Jurkat, Clone E6-1 (cell line): ENCODE measurements at regions not wholly inside any gene's neighbourhood (a gene's known extent, or its start where the extent isn't known, plus 50 kb on each side); places are given as distances from the start of the nearest gene placed in this dataset.

Experiments used
- DNase-seq: peaks from one replicate; pipeline ENCODE4 v3.0.0-alpha.2; 2011; ENCODE audit warnings: low read depth, low spot score
- H3K4me3 ChIP-seq: 2 replicates; pipeline ENCODE4 v1.5.1; 2011; ENCODE audit warnings: mild to moderate bottlenecking, low read length, control low read depth, moderate library complexity

DNA sequence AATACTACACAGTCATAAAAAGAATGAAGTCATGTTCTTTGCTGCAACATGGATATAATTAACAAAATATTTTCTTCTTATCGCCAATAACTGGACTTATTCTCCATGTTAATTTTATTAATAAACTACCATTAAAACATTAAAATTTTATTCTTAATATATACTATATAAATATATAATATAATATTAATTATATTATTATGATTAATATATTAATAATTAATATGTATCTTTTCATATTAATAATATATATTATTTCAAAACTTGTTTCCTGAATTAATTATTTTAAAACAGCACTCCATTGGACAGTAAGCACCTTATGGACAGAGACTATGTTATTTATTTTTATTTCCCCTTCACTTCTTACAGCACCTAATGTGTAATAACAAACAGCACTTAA, 182.8 kb downstream of the ARL4A start:
- no peak for DNase-seq
- no peak overlapping the region for H3K4me3 ChIP-seq

DNA sequence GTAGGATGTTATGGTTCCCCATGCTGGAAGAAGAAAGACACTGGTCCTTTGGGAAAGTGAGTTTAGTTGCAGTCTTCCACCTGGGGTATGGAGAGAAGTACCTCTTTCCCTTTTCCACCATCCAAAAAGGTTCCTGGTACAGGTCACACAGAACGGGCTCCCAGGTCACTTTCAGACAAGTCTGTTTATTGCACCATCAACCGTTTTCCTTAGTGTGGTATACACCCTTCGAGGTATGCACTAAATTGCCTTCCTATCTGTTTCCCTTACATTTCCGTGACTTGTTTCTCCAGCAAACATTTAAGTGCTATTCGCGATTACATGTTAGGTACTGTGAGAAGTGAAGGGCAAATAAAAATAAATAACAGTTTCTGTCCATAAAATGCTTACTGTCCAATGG, 185.1 kb downstream of the ARL4A start:
- DNase-seq = no peak
- H3K4me3 ChIP-seq = no peak overlapping the region

DNA sequence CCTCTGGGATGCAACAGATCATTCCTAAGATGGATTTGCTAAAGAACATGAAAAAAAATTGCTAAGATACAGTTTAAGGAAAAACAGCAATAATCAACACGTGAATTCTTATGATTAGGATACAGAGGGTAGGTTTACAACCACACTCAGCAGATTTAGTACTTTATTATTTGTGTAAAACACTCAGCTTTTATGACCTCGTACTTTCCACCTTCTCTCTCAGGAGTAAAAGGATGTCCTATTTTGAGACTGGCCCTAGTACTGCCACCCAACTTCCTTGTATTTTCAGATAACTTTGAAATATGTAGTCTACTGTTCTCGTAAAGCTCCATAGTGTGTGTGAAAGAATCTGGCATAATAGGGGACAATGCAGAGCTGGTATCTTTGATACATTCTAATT, 186.1 kb downstream of the ARL4A start:
- H3K4me3 ChIP-seq = no peak overlapping the region
- no peak for DNase-seq

DNA sequence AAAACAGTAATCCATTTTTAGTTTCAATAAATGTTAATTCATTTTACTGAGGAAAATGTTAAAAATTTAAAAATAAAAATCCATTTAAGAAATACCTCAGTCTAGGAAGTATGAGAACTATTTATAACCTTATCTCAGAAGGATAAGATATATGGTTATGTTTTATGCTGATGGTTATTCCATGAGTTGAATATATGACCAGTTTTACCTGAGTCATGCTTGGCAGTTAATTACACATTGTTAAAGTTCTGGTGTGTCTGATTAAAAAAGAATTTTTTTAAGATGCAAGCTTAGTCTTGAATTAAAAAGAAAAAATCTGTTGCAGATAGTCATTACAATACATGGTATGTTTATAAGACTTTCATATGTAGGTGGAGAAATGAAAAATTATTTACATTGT, 191.7 kb downstream of the ARL4A start:
- no peak overlapping the region for H3K4me3 ChIP-seq
- no peak for DNase-seq

DNA sequence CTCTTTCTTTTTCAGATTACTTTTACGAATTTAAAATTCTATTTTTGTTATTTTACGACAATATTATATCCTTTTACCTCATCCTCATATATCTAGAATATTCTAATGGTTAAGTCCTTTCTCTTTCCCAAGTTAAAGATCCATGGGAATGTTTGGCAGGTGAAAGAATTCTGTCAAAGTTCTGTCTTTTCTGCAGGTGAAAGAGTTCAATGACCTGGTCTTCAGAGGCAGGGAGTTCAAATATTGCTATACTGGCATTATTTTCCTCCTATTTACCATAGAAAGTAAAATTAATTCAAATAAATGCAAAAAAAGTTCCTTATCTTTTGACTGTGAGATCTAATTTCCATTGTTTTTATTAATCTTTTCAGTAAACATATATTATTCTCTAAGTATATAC, 194.3 kb downstream of the ARL4A start:
- no peak overlapping the region for H3K4me3 ChIP-seq
- no peak for DNase-seq

DNA sequence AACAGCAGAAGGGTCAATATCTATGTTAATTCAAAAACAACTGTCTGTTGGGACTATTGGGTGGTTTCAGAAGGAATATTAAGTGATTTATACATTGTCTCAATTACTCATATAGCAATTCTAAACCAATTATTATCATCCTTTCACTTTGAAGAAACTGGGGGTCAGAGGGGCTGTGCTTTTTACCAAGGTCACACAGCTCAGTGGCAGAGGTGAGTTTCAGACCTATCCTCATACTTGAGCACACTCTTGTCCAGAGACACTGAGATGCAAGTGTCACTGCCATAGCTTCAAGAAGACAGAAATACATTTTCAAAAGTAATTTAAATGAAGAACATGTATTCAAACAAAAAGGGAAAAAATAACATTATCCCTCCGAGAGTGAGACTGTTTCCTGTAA, 195.3 kb downstream of the ARL4A start:
- no peak for DNase-seq
- no peak overlapping the region for H3K4me3 ChIP-seq

DNA sequence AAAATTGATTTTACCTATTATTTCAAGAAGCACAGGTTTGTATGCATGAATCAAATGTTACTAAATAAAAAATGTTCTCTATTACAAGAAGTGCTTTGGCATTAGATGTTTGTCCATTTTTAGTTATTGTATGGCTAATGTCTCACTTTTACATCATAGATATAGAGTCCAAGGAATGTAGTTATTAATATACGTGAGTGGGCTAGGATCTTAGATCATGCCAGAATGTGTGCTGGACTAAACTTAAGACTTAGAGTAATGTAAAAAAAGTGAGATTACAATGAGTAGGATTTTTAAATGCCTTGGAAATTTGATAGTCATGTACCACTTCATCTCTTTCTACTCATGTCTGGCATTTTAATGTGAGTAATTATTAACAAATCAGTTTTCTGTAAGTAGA, 196.6 kb downstream of the ARL4A start:
- H3K4me3 ChIP-seq = no peak overlapping the region
- no peak for DNase-seq

DNA sequence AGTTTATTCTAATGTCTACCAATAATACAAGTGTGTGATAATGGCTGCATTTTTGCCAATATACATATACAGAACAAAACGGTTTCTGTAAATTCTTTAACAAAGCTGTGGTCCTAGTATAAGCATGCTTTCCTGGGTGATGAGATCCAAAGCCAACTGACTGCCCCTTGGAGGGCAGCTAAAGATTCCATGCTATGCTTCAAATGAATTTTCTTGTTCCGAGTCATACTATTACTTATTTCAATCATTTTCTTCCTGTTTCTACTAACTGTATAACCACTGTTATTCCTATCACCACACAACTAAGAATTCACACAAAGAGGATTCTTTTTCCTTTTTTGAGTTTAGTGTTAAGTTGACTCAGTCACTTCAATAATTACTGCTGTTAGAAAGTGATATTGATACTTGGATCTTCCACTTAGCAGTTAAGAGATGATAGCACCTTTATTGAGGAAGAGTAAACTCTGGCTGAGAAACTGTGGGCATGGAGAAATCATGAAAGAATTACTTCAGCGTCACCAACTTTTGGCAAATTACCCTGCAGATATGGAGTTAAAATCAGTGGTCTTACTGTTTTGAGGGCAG, 197.5 kb downstream of the ARL4A start:
- no peak for DNase-seq
- no peak overlapping the region for H3K4me3 ChIP-seq

DNA sequence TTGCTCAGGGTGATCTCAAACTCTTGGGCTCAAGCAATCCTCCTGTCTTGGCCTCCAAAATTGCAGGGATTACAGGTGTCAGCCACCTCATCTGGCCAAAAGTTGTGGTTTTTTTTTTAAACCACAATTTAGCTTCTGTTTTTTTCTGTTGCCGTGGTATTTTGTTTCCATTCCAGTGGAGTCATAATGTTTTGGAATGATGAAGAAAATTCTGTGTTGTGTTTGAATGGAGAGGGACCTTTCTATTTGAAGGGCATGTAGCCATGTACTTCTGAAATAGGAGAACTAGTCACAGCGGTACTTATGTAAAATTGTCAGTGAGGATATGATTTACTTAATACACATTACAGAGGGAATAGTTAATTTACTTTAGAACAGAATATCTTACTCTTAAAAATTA, 201.3 kb downstream of the ARL4A start:
- DNase-seq = no peak
- H3K4me3 ChIP-seq = no peak overlapping the region

DNA sequence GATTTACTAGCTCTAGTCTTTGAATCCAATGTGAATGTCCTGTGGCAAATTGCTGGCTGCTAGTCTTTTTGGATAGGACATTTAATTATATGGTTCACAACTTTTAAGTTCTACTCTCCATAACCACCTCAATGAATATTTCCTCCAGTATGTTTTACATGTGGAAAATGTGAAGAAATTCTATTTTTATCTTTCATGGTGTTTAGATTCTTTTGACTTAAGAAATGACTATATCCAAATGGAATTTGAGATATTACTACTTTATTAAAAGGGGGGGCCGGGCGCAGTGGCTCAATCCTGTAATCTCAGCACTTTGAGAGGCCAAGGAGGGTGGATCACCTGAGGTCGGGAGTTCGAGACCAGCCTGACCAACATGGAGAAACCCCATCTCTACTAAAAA, 202.0 kb downstream of the ARL4A start:
- no peak for DNase-seq

DNA sequence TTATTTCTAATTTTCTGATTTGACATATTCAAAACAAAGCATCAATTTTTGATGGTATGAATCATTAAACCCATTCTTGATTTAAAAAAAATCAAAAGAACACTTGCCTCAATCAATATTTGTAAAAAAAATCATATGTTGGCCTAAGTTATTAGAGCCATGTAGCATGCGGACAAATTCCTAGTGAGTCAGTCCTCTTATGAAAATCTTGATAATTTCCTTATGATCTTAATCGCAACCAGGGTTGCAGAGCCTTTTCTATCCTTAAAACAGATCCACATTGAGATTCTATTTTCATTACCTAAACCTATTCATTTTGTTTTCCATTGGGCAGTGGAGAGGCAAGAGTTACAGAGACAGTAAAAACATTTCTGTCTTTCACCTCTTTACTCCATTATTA, 203.2 kb downstream of the ARL4A start:
- no peak for DNase-seq
- H3K4me3 ChIP-seq = no peak overlapping the region

More for the DNA sequence above, 202.0 kb downstream of the ARL4A start:
- H3K4me3 ChIP-seq = no peak overlapping the region

DNA sequence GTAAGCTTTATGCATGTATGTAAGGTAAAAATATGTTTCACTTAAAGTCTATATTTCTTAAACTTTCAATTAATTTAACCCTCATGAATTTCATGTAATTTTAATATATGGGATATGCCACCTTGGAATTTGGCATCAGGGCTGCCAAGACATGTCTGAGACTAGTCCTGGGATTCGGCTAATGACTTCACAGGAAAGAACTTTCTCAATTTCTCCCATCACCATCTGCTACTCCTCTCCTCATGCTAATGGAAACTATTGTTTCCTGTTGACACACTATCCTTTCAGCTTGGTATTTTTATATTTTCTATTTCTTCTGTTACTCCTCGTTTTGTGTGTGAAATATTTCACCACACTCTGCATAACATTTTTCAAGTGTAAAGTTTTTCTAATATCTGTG, 205.9 kb downstream of the ARL4A start:
- no peak overlapping the region for H3K4me3 ChIP-seq
- no peak for DNase-seq

DNA sequence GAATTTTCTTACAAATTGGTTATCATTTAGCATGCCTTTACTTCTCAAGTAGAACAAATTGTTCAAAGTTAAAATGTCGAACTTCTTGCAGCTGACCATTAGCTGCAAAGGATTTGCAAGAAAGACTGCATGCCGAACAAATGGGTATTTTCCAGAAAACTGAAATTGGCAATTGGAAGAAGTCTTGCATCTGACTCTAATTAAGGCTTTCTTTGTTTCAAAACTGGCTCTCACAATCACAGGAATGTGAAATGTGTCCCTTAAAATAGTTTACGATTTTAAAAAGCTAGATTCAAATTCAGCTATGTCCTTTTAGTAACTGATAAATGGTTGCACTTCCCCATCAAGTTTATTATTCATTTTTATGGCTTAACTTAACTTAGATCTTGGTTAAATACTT, 207.9 kb downstream of the ARL4A start:
- DNase-seq = no peak
- H3K4me3 ChIP-seq = no peak overlapping the region

DNA sequence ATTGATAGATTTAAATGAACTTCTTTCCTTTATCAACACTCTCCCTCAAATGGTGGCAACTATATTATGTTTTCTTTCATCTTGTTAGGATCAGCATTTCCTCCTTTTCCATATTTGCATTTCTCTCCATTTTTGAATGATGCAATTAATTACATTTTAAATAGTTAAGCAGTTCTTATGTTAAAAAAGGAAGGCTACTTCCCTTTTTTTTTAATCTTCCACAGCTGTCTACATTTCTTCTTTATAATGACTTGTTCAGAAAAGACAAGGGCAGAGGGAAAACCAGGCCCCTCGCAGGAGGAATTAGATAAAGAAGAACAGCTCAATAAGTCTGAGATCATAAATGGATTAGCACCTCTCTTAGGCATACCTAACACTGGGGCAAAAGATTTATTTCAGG, 208.9 kb downstream of the ARL4A start:
- no peak overlapping the region for H3K4me3 ChIP-seq
- DNase-seq = no peak

DNA sequence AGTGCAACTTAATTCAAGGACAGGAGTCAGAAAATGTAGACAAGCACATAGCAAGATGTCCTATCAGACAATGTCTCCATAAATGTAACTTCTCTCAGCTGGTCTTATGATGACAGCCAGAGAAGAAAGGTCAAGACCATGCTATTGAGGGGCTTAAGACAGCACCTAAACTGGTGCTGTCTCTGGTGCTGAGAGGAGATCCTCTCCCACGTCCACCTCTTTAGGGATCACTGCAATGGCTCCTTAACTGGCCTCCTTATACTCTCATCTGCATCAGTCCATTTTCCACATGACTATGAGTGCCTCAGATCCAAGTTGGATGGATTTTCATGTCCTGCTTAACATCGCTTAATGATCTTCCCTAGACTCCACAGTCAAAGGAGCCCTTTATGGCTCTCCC, 210.6 kb downstream of the ARL4A start:
- DNase-seq = no peak
- no peak overlapping the region for H3K4me3 ChIP-seq

DNA sequence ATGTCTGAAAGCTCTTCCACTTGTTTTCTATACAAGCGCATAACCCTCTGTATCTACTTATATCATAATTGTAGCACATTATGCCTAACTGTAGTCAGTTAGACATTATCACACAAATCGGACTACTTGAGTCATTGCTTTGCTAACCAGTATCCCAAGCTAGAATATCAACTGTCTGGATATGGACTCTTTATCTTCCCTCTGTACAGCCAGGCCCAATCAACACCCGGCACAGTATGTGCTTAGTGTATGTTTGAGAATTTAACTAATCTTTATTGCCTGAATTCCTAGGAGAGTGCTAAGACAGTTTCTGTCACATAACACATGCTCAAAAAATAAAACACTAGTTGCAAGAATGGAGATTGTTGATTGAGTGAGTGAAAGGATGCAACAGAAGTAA, 211.2 kb downstream of the ARL4A start:
- DNase-seq = no peak
- no peak overlapping the region for H3K4me3 ChIP-seq

DNA sequence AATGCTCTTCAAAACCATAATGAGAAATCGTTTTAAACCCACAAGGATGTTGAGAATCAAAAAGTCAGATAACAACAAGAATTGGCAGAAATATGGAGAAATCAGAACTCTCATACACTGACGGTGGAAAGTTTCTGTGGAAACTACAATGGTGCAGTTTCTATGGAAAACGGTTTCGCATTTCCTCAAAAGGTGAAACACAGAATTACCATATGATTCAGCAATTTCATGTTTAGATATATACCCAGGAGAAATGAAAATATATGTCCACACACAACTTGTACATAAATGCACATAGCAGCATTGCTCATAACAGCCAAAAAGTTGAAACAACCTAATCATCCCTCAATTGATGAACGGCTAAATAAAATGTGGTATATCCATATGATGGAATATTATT, 218.2 kb downstream of the ARL4A start:
- DNase-seq = no peak

DNA sequence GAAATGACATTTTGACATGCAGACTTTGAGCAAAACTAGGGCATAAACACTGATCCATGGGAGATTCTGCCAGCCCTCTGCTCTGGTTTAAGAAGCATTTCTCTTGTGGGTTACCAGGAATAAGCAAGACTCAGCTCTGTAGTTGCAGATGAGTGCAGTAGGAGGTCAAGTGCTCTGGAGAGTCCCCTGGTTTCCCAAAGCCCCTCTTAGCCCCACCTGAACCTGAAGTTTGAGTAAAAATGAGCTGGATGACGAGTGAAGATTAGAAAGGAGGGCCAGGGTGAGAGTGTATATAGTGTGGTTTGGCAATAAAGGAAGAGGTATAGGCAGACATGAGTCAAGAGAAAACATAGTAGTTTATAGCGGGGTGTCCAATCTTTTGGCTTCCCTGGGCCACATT, 220.3 kb downstream of the ARL4A start:
- no peak overlapping the region for H3K4me3 ChIP-seq
- no peak for DNase-seq

More for the DNA sequence above, 218.2 kb downstream of the ARL4A start:
- H3K4me3 ChIP-seq = no peak overlapping the region

DNA sequence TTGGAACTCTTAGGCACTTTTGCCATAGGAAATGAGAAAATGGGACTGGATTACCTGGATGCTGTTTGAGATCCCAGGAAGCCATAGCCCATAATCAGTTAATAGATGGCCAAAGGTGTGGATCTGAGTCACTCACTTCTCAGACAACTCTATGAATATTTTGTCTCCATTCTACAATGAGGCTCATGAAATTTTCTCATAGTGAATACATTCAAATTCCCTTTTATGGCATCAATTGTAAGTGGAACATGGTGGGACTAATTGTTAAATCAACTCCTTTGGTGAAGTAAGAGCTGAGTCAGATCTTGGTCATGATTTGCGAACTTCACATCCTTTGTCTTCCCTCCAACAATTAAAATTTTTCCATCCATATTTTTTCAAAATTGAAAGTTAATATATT, 222.1 kb downstream of the ARL4A start:
- no peak overlapping the region for H3K4me3 ChIP-seq

DNA sequence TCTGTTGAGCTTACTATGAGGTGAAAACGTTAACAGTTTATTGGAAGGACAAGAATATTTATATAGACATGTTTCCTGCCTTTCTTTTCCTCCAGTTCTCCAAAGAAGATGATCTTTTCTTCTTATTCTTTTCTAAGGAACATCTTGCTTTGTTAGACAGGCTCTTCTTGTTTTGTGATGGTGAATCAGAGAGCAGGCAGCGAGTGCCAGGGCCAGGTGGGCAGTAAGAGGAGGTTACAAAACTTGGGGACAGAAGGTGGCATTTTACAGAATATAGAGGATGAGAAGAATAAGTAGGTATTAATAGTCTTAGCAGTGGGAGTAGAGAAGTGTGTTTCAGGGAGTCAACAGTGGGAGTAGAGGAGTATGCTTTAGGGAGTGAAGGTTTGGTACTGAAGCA, 223.6 kb downstream of the ARL4A start:
- DNase-seq = no peak
- H3K4me3 ChIP-seq = no peak overlapping the region

More for the DNA sequence above, 222.1 kb downstream of the ARL4A start:
- DNase-seq = no peak

DNA sequence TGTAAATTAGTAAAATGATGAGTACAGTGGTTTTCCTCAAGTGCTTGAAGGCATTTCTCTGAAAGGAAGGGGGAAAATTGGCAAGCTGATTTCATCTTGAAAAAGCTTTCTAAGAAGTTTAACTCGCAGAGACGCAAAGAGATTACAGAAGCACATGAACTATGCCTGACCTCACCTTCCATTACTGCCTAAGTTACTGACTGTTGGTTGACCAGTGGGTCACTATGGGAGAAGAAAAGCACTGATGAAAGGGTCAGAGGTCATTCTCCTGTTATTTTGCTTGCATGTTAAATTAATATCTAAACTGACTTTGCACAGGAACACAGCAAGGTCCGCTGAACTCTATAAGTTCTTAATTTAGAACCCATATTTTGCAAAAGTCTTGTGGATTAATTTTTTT, 225.6 kb downstream of the ARL4A start:
- no peak for DNase-seq
- H3K4me3 ChIP-seq = no peak overlapping the region

DNA sequence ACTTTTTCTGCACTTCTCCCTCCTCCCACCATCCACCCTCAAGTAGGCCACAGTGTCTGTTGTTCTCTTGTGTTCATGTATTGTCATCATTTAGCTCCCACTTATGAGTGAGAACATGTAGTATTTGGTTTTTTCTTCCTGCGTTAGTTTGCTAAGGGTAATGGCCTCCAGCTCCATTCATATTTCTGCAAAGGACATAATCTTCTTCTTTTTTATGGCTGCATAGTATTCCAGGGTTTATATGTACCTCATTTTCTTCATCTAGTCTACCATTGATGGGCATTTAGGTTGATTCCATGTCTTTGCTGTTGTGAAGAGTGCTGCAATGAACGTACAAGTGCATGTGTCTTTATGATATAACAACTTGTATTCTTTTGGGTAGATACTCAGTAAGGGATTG, 230.4 kb downstream of the ARL4A start:
- no peak for DNase-seq
- H3K4me3 ChIP-seq = no peak overlapping the region
